Jurkat, Clone E6-1 (cell line): ENCODE measurements at regions not wholly inside any gene's neighbourhood (a gene's known extent, or its start where the extent isn't known, plus 50 kb on each side); places are given as distances from the start of the nearest gene placed in this dataset.
"Not testable (repeated sequence)": the region's sequence is repeated elsewhere in the genome, so short reads cannot be mapped to it uniquely, and the experiment has no call there.

ENCODE experiments used
- DNase-seq: peaks from one replicate; pipeline ENCODE4 v3.0.0-alpha.2; 2011; ENCODE audit warnings: low read depth, low spot score
- H3K4me3 ChIP-seq: 2 replicates; pipeline ENCODE4 v1.5.1; 2011; ENCODE audit warnings: mild to moderate bottlenecking, low read length, control low read depth, moderate library complexity

DNA sequence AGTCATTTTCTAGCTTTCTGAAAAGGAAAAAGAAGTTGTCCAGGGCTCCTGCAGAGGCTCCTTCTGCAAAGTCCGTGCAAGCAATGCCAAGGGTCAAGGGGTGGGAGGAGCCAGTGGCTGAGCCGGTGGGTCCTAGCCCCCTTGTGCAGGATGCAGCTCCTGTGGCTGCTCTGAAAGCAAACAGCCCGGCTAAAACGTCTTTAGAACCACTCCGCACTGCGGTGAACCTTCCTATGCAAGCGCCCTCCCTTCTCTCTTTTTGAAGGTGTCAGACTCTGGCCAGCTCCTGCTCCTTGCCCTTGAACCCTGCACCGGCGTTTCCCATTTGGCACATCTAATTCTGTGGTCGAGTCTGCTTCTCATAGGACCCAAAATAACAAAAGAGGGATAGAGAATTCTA is 183.1 kb downstream of the UACA start:
- DNase-seq = no peak
- H3K4me3 ChIP-seq = no peak overlapping the region

DNA sequence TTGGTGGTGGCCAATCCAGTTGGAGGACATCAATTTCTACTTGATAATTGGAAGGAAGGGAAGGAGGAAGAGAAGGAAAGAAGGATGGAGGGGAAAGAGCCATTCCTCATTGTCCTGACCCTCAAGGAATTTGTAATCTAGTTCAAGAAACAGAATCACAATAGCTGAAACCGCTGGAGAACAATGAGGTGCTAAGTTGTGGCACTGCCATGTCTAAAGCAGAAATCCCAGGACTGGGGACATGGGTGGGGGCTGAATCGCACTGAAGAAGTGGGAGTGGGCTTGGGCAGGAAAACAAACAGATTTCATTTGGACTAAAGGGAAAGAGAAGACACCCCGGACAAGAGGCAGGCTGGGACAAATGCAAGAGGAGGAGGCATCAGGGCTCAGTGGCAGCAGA is 183.6 kb downstream of the UACA start:
- no peak for DNase-seq
- no peak overlapping the region for H3K4me3 ChIP-seq

DNA sequence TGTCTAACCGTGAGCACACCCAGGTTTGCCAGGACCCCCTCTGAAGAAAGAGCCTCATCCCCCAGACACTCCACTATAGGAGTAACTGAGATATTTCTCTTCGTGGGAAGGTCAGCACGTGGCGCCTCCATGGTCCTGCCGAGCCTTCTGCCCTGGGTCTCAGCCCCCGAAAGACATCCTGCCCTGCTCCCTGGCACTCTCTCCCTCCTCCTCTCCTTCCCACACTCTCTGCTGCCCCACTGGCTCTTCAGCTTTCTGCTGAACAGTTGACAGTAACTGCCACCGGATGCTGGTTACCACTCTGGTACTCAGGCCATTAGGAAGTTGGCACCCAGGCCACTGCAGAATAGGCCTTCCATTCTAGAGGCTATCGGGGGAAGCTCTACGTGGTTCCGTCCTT is 185.2 kb downstream of the UACA start:
- no peak overlapping the region for H3K4me3 ChIP-seq
- no peak for DNase-seq

DNA sequence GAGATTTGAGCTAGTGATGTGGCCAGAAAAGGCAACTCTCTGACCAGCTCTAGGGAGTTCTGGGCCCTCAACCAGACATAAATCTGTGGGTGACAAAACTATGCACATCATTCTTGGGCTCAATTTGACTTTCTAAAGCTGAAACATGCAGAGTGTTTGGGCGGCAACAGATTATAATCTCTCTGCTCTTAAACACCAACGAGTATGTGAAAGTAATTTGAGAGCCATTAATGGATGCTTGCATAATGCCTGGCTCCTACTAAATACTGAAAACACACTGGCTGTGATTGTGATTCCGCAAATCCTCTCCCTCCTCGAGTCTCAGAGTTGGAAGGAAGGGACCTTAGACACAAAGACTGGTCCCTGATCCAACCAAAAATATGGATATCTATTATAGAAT is 186.7 kb downstream of the UACA start:
- DNase-seq = no peak
- no peak overlapping the region for H3K4me3 ChIP-seq

DNA sequence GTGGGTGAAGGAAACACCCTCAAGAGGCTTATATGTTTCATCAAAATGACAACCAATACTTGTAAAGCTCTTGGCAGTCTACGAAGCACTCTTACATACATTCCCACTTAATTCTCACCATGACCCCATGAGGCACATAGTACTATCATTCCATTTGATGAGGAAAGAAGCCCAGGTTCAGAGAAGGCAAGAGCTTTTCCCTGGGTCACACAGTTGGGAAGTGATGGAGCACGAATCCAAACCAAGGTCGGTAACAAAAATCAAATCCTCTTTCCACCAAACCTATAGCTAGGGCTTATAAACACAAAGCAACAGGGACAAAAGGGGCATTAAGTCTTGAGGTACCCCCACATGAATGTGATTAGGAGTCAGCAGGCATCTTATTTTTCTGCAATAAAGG is 187.1 kb downstream of the UACA start:
- H3K4me3 ChIP-seq = no peak overlapping the region
- DNase-seq = no peak

DNA sequence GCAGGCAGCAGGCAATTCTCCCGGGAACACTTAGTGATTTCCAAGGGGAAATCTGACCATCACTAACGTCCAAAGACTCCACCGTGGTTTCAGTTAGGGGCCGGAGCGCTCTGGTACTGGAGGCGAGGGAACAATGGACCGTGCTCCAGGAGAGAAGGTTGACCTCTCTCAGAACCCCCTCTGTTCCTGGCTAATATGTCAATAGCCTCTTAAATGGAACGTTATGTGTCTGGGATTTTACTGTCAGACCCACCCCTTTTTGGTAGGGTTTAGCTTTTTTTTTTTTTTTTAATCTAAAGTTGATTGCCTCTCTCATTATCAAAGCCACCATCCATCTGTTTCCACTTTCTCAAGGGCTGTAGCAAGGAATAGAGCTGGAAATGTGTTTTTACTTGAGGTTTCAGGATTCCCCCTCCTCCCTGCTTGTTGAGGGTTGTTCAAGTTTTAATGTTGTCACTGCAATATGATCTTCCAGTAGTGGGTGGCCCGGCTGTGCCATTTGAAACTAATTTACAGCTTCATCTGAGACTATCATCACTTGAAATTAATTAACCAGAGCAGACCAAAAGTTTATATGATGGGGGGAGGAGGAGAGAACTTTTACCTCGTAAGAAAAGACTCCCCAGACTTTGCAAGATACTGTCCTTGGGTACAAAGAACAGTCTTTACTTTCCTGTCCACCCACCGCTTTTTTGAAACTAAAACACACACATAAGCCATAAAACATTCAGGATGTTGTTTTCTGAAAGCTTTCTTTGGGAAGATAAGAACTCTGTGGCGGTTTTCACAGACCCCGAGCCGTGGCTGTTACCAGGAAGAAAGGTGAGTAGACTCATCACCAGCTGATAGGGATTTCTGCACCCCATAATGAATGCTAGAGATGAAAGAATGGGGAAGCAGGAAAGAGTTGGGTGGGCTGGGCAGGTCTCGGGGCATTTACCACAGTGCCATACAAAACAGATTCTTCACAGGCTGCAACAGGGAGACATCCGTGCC is 187.8 kb downstream of the UACA start:
- no peak overlapping the region for H3K4me3 ChIP-seq
- no peak for DNase-seq

DNA sequence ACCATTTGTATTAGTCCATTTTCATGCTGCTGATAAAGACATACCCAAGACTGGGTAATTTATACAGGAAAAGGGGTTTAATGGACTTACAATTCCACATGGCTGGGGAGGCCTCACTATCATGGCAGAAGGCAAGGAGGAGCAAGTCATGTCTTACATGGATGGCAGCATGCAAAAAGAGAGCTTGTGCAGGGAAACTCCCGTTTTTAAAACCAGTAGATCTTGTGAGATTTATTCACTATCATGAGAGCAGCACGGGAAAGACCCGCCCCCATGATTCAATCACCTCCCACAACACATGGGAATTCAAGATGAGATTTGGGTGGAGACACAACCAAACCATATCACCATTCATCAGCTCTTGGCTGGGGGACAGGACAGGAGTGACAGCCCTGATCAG is 189.0 kb downstream of the UACA start:
- not testable (repeated sequence) for H3K4me3 ChIP-seq, DNase-seq

DNA sequence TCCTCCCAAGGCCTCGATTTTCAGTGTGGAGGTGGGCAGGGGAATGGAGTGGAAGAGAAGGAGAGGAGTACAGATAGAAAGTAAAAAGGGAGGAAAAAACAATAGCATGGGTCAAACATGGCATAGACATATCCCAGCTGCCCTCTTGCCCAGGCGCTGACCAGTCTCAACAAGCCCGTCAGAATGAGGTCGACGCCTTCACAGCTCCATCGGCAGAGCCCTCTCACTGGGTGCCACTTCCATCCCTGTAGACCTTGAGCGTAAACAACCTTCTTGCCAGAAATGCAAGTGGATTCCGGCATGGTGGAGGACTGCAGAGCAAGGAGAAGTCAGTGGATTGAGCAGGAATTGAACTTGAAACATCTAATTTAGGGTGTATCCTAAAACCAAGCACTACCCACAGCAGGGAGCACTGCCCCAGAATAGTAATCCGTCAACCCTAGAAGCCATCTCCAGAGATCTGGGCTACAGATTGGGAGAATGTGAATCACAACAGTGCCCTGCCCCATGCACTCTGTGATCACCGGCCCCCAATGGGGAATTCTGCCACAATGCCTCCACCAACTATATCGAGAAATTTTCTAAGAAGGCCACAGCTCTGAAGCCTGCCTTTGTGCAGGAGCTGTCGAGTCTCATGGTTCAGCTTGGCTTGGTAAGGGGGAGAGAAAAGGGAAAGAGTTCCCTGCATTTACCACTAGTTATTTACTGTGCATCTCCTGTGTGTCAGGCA is 190.1 kb downstream of the UACA start:
- DNase-seq = no peak
- no peak overlapping the region for H3K4me3 ChIP-seq

DNA sequence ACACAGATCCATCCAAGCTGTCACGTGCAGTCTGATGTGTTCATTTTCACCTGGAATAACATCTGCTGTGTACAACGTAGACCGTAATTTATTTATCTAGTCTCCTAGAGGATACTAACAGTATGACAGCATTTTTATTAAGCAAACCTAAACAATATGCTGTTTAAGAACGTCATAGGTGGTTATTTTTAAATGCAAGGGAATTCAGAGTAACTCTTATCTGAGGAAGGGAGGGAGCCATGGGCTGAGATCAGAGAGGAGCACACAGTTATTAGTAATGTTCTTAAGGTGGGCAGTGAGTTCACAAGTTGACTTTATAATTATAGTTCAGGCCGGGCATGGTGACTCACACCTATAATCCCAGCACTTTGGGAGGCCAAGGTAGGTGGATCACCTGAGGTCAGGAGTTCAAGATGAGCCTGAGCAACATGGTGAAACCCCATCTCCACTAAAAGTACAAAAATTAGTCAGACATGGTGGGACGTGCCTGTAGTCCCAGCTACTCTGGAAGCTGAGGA is 193.6 kb downstream of the UACA start:
- no peak for DNase-seq
- H3K4me3 ChIP-seq = no peak overlapping the region

DNA sequence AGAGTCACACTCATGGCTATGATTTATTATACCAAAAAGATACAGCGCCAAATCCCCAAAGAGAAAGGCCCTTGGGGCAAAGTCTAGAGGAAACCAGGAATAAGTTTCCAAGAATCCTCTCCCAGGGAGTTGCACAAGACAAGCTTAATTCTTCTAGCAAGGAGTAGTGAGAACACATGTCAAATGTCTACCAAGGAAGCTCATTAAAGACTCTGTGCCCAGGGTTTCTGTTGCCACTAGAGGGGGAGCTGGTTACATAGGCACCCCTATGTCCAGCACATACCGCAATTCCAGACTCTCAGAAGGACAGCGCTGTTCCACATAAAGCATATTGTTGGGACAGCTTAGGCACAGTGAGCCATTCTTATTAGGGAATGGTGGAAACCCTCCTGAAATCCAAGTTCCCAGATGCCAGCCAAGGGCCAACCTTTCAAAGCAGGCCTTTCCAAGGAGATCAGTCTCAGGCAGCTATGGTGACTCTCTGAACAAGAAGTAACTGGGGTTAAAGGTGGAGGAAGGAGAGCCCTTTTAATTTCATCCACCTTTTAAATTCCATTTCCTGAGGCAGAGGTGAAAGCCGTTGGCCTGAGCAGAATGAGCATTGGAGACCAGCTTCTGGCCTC is 194.2 kb downstream of the UACA start:
- no peak for DNase-seq
- H3K4me3 ChIP-seq = no peak overlapping the region

DNA sequence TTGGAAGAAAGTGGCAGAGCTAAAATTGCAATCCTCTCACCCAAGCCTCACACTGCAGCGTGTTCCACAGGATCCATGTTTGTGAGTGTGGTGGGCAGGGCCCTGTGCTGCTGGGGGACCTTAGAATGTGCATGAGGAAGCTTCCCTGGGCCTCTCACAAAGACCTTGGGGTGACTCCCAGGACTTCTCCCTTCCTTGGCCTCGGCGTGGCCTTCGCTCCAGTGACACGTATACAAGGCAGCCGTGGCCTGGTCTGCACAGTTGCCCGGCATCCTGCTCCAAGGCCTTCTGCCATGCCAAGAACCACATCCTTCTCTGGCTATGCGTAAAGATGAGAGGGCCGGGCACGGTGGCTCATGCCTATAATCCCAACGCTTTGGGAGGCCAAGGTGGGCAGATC is 196.4 kb downstream of the UACA start:
- H3K4me3 ChIP-seq = no peak overlapping the region
- DNase-seq = no peak

DNA sequence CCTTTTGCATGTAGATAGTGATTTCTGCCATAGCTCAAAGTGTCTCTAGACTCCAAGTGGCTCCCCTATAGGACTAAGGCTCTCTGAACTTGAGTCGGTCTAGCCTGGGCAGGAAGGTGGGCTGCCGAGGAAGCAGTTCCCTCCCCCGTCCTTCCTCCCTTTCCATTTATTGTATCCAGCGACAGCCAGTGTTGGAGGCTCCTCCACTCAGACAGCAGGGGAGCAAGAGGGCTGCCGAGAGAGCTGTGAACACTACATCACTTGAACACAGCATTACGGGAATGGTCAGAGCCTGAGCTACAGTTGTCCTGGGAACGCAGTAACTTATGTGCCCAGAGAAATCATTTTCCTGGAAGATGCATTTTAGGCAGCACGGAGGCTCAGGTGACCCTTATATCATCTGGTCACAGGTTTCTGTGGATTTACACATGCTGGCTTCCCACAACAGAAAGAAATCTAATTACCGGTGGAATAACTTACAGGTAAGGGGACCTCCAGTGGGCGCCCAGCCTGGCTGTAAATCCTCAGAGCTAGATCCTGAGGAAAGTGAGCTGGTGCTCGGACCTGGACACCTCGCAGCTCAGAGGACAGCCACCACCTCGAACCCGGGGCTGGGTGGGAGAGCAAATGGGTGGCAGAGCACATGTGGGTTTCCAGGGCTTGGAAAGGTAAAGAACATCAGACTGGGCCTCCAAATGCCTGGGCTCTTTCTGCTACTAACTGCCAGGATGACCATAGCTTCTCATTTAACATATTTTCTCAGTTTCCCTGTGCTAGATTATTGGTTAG is 197.1 kb downstream of the UACA start:
- H3K4me3 ChIP-seq = no peak overlapping the region
- DNase-seq = no peak

DNA sequence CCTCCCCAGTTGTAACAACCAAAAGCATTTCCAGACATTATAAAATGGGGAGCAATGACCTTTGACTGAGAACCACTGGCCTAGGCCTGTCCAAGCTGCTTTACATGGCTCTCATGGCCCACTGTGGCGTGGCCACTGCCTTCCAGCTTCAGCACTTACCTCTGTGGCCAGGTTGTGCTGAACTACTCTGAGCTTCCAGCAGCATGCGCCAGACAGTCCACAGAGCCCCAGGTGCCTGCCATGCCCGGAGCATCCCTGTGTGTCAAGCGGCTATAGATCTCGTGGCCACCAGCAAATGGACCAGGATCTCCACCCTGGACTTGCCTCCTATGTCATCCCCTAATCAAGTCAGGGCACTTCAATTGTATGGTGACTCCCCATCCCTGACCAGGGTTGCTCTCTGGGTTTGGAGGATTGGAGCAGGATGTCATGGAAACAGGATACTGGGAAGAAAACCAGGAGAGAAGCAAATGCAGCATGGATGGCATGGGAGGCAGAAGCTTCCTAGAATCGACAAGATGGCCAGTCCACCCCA is 199.7 kb downstream of the UACA start:
- H3K4me3 ChIP-seq = no peak overlapping the region
- no peak for DNase-seq

DNA sequence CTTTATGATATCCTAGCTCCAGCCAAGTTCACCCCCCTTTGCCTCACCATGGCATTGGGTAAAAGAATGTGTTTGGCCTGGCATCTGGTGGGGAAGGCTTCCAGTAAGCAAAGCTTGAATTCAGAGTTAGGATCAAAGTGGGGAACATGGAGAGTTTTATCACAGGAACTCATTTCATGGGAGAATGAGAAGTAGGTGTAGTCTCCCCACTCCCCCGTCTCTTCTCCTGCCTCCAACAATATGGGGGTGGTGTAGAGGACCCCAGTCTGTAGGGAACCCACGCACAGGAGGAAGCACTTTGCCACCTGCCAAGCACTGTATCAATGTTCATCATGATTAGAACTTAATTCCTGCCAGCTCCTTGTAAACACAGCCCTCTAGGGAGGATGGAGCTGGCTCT is 200.5 kb downstream of the UACA start:
- DNase-seq = no peak
- H3K4me3 ChIP-seq = no peak overlapping the region

DNA sequence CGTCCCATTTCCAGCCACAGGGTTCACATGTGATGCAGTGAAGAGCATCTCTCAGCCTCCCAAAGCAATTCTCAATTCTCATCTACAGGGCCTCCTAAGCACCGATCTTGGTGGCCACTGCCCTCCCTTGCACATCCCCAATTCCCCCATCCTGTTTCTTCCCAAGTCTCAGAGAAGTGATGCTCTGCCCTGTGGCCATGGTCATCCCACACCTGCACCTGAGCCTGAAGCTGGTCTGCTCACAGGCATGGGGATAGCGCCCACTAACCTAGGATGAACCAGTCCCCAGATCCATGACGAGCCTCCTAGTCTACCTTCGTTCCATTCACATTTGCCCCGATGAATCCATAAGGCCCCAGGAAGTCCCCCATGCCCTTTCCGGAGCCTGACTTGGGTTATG is 201.5 kb downstream of the UACA start:
- no peak for DNase-seq

DNA sequence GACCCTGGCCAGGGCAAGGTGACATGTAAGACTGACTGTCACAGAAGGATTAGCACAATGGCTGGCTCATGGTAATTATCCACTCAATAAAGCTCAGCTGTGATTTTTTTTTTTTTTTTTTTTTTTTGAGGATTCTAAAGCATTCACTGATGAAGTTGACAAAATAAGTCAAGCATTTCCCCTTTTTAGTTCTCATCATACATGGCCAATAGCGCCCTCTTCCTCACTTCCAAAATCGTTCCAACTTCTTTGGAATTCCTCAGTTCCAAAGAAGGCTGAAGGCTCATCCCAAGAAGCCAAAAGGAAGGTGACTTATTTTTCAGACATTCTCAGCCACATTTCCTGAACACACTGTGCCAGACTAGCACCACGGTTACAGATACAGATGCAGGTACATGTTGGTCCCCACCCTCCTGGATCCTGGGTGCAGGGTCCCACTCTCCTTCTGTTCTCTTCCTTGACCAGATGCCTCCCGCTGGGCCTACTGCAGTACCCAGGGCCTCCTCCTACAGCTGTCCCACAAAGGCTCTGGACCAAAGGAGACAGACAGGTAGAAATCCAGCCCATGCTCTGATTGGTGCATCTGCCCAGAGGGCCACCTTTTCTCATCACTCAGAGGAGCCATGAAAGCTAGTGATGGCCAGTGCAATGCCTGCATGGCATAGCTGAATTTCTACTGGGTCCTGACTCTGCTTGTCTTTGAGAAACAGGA is 202.6 kb downstream of the UACA start:
- no peak for DNase-seq
- H3K4me3 ChIP-seq = no peak overlapping the region

More for the DNA sequence above, 201.5 kb downstream of the UACA start:
- no peak overlapping the region for H3K4me3 ChIP-seq

DNA sequence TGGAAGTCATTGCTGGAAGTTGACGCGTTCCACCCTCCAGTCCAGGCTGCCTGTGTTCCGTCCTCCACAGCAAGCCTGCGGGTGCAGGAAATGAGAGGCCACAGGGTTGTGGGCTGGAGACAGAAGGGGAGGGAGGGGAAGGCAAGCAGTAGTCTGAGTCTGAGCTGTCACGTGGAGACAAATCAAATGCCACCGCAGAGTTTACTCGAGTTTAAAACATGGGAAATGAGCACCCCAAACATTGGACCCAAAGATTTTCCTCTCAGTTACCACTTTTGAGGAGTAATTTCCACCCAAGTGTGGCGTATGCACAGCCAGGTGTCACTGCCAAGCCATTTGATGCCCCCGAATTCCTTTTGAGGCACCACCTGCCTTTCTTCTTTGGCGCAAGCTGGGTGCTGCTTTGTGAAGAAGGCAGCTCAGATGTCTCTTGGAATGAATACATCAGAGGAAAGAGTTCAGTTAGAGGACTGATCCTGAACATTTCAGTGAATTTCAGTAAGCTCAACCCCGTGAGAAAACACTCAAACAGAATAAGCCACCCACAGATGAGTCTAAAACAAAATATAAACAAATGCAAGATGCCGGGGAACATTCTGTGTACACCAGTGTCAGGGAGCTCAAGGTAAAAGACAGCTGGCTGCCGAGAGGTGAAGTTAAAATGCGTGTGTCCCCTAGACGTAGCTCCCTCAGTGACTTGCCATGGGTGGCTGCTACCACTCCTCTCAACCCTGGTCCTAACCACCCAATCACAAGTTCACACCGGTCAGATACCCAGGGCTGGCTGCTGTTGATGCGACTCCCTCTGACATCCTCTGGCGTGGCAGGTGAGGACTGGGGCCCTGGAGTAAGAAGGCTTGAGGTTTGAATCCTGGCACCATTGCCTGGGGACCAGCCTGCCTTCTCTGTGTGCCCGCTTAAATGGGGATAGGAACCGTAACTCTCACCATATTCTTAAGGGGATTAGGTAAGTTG is 203.8 kb downstream of the UACA start:
- peak overlapping the region; percentile 39 for H3K4me3 ChIP-seq
- peak; percentile 85 for DNase-seq
